ENCODE measurements at regions not wholly inside any gene's neighbourhood (a gene's known extent, or its start where the extent isn't known, plus 50 kb on each side); places are given as distances from the start of the nearest gene placed in this dataset.

DNA sequence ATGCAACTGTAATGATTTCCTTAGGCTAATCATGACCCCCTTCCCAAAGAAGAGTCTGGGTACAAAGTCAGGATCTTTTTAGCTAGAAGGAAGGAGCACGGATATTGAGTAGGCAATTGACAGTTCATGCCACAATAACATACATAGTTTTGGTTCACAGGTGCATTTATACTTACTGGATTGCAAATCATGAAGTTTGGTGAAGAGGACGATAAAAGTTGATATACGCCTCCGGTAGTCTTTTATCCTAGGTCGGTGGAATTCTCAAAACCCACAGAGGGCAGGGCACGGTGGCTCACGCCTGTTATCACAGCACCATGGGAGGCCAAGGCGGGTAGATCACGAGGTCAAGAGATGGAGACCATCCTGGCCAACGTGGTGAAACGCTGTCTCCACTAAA is 265.4 kb upstream of the PRMT6 start:
- no peaks in the 10 kb centered on the region for H3K36me3 Mint-ChIP-seq (ENCODE audit: insufficient read depth in 1 of 3, low read depth in 3 of 3)
- H3K9me3 ChIP-seq (ENCODE audit: control insufficient read depth, low read depth, low read length) = no peaks in the 10 kb centered on the region
- no peak for DNase-seq
- no peak overlapping the region for H4K5ac ChIP-seq (ENCODE audit: insufficient read length, low read depth, low read length)
- H2BK15ac ChIP-seq (ENCODE audit: low read depth, low read length) = no peak overlapping the region
- H3K23me2 ChIP-seq (ENCODE audit: insufficient read length, low read depth, low read length, poor library complexity, severe bottlenecking) = no peaks in the 10 kb centered on the region
- no peak overlapping the region for H2AFZ ChIP-seq (ENCODE audit: low read length)
- H3K4me2 ChIP-seq (ENCODE audit: insufficient read depth, insufficient read length, low read length) = no peak overlapping the region
- no peaks in the 10 kb centered on the region for H3K9me3 Mint-ChIP-seq
- no peak overlapping the region for H3K27ac ChIP-seq (ENCODE audit: insufficient read length, low read depth, low read length)
- H2AK5ac ChIP-seq (ENCODE audit: insufficient read length, low read length) = no peak overlapping the region
- no peak overlapping the region for H3K23ac ChIP-seq (ENCODE audit: insufficient read length, low read depth, low read length)
- no CpG with 5 or more reads among the region's 11 CpGs for WGBS (ENCODE audit: extremely low coverage, insufficient read length, low lambda C conversion rate)
- no peak overlapping the region for H2BK120ac ChIP-seq (ENCODE audit: low read depth, low read length, poor library complexity, severe bottlenecking)
- no peak overlapping the region for H3K14ac ChIP-seq (ENCODE audit: insufficient read depth, low read length)
- no peaks in the 10 kb centered on the region for H3K27me3 ChIP-seq (ENCODE audit: insufficient read depth, low read length)
- no peak overlapping the region for H2BK12ac ChIP-seq (ENCODE audit: insufficient read length, low read depth, low read length)
- H3K4ac ChIP-seq (ENCODE audit: low read depth, low read length) = no peak overlapping the region
- H4K91ac ChIP-seq (ENCODE audit: insufficient read length, low read depth, low read length) = no peak overlapping the region
- no peaks in the 10 kb centered on the region for H3K4me1 Mint-ChIP-seq
- no peaks in the 10 kb centered on the region for H3K79me2 ChIP-seq (ENCODE audit: insufficient read depth, low read length)
- H4K8ac ChIP-seq (replicated peaks; ENCODE audit: insufficient read length, low read depth, low read length) = no peak overlapping the region
- H3K4me1 ChIP-seq (ENCODE audit: insufficient read depth, low read length) = no peaks in the 10 kb centered on the region
- TF ChIP-seq, protein P1, sequence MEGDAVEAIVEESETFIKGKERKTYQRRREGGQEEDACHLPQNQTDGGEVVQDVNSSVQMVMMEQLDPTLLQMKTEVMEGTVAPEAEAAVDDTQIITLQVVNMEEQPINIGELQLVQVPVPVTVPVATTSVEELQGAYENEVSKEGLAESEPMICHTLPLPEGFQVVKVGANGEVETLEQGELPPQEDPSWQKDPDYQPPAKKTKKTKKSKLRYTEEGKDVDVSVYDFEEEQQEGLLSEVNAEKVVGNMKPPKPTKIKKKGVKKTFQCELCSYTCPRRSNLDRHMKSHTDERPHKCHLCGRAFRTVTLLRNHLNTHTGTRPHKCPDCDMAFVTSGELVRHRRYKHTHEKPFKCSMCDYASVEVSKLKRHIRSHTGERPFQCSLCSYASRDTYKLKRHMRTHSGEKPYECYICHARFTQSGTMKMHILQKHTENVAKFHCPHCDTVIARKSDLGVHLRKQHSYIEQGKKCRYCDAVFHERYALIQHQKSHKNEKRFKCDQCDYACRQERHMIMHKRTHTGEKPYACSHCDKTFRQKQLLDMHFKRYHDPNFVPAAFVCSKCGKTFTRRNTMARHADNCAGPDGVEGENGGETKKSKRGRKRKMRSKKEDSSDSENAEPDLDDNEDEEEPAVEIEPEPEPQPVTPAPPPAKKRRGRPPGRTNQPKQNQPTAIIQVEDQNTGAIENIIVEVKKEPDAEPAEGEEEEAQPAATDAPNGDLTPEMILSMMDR (conservative IDR thresholded peaks at IDR 0.05) = no peak
- H3K9ac ChIP-seq (ENCODE audit: extremely low read depth, insufficient read length, low read length) = no peak overlapping the region
- H3K56ac ChIP-seq (ENCODE audit: insufficient read length, low read depth, low read length) = no peak overlapping the region
- no peaks in the 10 kb centered on the region for H3K79me1 ChIP-seq (ENCODE audit: insufficient read depth, low read depth, low read length, poor library complexity, severe bottlenecking)
- H3T11ph ChIP-seq (ENCODE audit: low read length) = no peak overlapping the region
- no peak overlapping the region for H2BK5ac ChIP-seq (ENCODE audit: insufficient read length, low read length)
- H4K20me1 ChIP-seq (ENCODE audit: control insufficient read depth, insufficient read depth, insufficient read length) = no peaks in the 10 kb centered on the region
- H3K18ac ChIP-seq (ENCODE audit: insufficient read length, low read depth, low read length) = no peak overlapping the region
- no peak overlapping the region for H3K27ac Mint-ChIP-seq
- H3K27me3 Mint-ChIP-seq (ENCODE audit: low read depth) = no peaks in the 10 kb centered on the region
- H3K4me3 Mint-ChIP-seq = no peak overlapping the region
- H2BK20ac ChIP-seq (ENCODE audit: low read depth, low read length, poor library complexity, severe bottlenecking) = no peak overlapping the region

Data from H9 (cell line).